ENCODE measurements at regions not wholly inside any gene's neighbourhood (a gene's known extent, or its start where the extent isn't known, plus 50 kb on each side); places are given as distances from the start of the nearest gene placed in this dataset.

GRCh38 chr18:64334748-64335147 is 185.9 kb upstream of the LINC00305 start:
- TF ChIP-seq, protein P1, sequence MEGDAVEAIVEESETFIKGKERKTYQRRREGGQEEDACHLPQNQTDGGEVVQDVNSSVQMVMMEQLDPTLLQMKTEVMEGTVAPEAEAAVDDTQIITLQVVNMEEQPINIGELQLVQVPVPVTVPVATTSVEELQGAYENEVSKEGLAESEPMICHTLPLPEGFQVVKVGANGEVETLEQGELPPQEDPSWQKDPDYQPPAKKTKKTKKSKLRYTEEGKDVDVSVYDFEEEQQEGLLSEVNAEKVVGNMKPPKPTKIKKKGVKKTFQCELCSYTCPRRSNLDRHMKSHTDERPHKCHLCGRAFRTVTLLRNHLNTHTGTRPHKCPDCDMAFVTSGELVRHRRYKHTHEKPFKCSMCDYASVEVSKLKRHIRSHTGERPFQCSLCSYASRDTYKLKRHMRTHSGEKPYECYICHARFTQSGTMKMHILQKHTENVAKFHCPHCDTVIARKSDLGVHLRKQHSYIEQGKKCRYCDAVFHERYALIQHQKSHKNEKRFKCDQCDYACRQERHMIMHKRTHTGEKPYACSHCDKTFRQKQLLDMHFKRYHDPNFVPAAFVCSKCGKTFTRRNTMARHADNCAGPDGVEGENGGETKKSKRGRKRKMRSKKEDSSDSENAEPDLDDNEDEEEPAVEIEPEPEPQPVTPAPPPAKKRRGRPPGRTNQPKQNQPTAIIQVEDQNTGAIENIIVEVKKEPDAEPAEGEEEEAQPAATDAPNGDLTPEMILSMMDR (conservative IDR thresholded peaks at IDR 0.05) = no peak
- TF ChIP-seq EZH2 (IDR thresholded peaks at IDR 0.05; ENCODE audit: low read depth) = no peak

All from PC-9 (cell line).